Fibroblast of skin of scalp (primary cell): ENCODE measurements at regions not wholly inside any gene's neighbourhood (a gene's known extent, or its start where the extent isn't known, plus 50 kb on each side); places are given as distances from the start of the nearest gene placed in this dataset.
A peak's percentile ranks its signal among the peaks of the same experiment; 100 is the strongest.

Source experiments
- DNase-seq: peaks from one replicate; pipeline ENCODE4 v3.0.0-alpha.2; 2013

DNA sequence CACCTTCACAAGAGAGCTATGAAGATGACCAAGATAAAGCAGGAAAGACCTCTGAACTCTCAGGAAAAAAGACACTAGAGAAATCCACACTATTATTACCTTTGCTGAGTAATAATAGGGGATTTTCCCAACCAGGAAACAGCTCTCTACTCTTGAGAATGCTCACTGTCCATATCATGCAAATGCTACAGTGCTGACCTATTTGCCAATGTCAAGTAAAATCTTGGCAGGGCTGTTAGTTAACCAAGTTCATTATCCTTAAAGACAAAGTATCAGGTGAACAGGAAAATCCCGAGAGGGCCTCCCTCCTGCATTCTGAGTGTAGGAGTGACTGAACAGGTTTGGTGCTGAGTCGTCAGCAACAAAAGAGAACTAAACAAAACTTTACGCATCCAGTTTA, 306.6 kb downstream of the ACTL7B start:
- DNase-seq, result no peak

DNA sequence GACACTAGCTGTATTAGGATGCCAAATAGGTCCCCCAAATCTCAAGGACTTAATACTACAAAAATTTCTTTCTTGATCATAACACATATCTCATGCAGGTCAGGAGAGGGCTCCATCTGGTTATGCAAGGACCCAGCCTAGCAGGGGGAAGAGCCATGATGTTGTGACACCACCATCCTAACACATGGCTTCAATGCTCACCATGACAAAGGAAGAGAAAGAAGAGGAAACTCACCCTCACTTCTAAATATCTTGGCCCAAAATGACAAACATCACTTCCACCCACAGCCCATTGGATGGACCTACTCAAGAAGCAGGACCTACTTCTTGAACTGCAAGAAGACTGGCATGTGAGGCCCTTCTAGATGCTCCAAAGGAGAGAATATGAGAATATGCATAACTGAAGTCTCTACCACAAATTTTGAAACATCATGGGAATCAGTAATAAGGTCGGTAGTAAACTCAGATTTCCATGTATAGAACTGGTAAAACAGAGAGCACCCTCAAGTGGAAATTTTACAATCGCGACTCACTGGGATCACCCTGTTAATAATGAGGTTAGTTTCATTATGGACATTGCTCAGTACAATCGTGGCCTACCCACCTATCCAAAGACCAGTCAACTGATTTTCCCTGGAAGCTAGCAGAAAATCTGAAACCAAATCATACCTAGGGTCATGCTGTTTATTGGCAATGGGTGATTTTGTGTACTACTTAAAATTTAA, 308.2 kb downstream of the ACTL7B start:
- DNase-seq, result no peak

DNA sequence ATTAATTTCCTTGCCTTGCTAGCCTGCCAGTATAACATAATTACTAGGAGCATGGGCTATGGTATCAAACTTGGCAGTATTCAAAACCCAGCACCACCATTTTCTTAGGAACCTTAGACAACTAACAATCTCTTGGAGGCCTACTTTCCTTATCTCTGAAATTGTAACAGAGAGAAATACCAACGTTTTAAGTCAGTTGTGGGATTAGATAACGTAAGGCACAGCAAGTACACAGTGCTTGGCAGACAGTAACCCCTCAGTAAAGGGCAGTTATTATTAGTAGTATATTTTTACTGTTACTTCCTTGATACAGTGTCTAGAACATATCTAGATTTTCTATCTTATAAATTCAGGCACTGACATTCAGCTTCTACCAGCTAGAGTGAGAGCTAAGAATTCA, 309.6 kb downstream of the ACTL7B start:
- DNase-seq, result no peak

DNA sequence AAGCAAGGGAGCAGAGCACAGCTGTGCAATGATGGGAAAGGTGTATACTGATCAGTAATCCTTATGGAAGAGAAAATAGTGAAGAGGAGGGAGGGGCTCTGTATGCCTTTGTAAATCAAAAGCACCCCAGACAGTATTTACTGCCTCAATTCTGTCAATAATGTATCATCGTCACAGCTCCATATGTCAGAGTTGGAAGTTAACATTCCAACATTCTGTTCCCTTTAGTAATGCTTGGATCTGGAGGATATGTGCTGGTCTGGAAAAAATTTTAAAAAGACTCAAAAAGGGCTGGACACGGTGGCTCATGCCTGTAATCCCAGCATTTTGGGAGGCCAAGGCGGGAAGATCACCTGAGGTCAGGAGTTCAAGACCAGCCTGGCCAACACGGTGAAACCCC, 310.4 kb downstream of the ACTL7B start:
- no peak for DNase-seq

DNA sequence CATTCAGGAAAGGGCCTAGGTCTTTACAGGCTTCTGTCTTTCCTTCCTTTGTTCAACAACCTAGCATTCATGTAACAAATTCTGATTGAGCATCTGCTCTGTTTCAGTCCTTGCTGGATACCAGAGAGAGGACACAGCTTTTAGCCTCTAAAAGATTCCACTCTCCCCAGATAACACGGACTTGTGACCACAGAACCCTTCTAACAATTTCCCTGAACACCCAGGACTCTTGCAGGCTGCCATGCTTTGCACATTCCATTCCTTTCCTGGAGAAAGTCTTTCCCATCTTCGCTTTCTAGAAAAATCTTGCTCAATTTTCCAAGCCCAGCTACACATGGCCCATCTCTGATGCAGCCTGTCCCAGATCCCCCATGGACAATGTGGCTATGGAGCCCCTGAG, 310.9 kb downstream of the ACTL7B start:
- DNase-seq, result peak; percentile 34

DNA sequence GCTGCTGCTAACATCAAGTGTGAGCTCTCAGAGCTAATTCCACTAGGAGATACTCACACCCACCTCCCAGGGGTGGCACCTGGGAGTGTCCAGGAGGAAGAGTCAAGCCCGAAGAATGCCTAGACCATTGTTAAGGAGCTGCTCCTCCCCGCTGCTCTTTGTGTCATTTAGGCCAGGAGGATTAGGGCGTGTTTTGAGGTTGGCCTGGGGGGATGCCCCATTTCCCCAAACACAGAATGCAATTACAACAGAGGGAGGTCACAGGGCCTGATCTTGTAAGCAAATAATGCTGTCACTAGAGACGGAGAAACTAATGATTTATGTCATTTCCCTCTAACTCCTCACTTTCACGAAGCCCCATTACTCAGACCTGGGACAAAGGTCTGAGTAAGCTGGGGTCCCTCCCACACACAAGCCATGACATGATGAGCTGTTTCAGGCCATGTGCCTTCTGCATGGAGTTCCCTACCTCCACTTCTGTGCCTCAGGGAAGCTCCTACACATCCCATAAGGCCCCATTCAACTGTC, 312.5 kb downstream of the ACTL7B start:
- DNase-seq, result no peak

DNA sequence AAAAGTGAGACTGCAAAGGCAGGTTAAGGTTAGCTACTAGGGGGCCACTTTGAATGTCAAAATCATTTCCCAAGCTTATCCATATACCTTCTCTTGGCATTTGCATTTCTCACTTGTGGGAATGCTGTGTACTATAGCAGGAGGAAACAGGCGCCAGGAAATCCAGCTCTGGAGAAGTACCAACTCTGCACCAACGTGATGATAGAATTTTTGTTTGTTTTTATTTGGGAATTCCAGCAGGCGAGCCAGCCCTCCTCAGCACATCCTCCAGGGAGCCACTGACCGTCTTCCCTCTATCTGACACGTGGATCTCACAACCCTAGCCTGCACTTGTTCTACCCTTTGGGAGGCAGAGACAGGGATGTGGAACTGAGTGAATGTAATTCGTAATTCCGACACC, 318.0 kb downstream of the ACTL7B start:
- DNase-seq, result peak; percentile 40

DNA sequence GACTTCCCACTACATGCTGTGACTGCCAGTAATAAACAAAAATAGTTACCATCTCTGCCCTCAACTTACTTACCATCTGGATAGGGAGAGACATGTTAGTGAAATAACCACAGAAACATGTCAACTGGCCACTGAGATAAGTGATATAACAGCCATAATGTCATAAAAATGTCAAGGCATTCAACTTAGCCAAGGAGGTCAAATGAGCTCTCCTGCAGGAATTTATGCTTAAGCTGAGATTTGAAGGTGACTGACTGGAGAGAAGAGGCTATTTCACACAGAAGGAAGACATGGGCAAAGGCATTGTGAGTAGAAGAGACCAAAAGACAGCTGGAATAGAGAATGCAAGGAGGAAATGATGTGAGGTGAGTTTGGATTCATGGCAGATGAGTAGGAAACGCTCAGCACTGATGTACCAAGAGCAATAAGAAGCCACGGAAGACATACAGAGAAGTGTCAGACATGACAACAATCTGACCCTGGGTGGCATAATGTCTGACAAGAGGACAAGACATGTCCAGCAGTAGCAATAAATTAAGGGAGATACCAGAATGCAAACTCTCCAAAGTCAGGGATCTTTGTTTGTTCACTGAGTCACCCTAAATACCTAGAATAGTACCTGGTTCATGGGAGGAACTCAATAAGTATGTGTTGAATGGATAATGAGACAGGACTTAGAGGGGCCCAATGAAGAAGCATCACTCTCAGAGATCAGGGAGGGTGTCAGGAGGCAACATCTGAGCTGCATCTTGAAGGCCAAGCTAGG, 318.8 kb downstream of the ACTL7B start:
- DNase-seq, result no peak

DNA sequence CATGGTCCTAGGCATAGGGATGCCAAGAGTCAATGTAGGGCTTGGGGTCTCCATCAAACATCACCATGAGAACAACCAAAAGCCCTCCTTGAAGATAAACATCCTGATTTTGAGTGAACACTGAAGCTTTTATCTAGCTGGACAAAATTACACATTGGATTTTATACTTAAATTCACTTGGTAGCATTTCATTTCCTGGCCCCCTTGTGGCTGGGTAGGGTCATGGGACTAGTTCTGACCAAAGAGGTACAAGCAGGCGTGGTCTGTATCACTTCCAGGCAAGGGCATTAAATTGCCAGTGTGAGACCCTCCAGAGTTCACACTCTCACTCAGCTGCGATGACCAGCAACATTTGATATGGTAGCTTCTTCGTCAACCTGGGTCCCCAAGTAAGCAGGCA, 320.3 kb downstream of the ACTL7B start:
- peak; percentile 34 for DNase-seq

DNA sequence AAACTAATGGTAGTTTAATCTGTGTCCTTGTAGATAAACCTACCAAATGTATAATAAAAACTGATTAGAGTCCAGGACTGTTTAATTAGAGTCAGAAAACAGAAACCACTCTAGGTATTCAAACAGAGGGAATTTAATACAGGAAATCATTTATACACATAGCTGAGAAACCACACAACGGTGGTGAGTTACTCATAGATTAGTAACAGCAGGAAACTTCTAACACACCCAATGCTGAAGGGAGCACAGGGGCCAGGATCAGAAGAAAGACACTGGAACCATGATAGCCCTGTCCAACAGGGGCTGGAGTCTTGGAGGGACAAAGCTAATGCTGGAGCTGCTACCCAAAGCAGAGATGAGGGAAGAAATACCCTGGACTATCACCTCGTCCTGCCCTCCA, 321.0 kb downstream of the ACTL7B start:
- DNase-seq, result peak; percentile 79

DNA sequence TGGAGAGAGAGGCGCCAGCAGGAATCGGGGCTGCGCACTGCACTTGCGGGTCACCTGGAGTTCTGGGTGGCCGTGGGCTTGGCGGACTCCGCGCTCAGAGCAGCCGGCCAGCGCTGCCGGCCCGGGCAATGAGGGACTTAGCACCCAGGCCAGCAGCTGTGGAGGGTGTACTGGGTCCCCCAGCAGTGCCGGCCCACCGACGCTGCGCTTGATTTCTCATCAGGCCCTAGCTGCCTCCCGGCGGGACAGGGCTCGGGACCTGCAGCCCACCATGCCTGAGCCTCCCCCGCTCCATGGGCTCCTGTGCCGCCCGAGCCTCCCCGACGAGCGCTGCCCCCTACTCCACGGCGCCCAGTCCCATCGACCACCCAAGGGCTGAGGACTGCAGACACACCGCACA, 325.6 kb downstream of the ACTL7B start:
- DNase-seq, result no peak

DNA sequence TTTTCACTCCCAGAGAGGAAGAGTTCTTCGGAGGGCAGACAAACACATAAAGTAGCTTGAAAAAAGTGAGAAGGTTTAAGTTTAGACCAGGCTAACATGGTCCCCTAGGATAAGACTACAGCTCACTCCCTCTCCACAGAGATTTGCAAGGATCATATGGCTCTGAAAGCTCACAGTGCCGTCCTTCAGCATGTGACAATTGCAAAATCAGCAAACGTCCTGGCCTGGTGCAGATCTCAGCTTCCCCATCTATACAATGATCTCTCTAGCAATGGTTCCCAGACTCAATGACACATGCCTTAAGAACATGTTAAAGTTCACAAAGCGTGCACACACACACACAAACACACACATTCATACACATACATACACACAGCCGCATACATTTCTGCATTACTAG, 327.6 kb downstream of the ACTL7B start:
- no peak for DNase-seq

DNA sequence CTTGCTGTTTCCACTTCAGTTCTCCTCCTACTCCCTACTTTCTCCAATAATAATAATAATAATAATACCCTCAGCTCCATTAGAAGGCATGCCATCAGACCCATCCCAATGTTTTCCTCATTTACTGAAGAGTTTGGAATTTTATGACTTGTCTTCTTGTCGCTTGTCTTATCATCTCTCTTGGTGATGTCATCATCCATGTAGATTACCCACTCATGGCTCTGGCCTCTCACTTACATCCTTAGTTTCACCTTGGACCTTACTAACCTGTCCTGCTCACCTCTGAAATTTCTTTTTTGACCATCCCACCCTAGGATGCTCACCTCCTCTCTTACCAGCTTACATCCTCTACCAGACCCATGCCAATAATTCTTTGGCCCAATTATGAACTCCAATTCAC, 329.3 kb downstream of the ACTL7B start:
- DNase-seq, result no peak

DNA sequence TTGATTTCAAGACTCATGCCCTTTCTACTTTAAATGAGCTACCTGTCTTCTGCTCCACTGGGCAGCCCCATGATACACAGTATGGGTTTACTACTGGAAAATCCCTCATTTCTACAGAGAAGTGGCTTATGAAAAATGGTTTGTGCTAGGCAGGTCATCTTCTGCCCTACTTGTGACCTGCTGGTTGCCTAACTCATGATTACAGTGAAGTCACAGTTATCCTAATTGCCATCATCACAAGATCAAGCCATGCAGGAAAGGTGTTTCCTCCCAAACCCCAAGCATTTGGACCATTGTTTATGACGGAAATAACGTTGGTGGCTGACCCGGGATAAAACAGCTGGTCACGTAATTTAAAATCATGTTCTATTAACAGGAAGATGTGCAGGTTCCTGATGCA, 330.6 kb downstream of the ACTL7B start:
- no peak for DNase-seq

DNA sequence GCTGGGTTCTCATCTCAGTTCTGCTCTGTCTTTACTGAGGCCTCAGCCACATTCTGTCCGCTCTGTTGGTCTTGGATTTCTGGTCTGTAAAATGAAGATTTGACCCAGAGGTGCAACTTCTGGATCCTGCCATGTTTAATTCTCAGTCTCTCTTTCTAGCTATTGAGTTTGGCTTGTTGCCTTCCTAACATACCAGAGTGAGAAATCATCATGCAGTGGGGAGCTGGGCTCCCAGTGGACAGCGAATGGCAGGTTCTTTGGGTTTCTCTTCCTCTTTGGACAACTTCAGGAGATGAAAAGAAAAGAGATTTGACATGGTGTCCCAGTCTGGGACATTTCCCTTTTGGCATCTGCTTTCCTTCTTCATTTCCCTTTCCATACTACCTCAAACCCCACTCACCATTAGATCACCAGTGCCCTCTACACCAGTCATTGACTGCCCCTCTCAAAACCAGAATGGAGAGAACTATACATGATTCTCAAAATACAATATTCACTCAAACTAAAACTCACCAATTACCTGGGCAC, 334.7 kb downstream of the ACTL7B start:
- DNase-seq, result peak; percentile 79

DNA sequence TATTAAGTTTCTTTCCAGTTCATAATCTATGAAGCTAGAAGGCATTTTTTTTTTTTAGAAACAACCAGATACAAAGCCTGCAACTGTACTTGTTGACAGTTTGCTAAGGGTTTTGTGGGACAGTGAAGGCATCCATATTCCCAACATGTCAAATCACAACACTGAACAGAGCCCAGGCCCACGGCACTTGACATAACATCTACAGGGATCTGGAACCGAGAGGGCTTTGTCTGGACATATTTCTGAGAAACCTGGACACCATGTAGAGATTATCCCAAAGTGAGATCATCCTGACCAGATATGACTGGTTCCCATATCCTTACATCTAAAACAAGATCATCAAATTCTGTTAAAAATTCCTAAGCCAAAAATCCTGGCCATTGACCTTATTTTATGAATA, 336.3 kb downstream of the ACTL7B start:
- no peak for DNase-seq

DNA sequence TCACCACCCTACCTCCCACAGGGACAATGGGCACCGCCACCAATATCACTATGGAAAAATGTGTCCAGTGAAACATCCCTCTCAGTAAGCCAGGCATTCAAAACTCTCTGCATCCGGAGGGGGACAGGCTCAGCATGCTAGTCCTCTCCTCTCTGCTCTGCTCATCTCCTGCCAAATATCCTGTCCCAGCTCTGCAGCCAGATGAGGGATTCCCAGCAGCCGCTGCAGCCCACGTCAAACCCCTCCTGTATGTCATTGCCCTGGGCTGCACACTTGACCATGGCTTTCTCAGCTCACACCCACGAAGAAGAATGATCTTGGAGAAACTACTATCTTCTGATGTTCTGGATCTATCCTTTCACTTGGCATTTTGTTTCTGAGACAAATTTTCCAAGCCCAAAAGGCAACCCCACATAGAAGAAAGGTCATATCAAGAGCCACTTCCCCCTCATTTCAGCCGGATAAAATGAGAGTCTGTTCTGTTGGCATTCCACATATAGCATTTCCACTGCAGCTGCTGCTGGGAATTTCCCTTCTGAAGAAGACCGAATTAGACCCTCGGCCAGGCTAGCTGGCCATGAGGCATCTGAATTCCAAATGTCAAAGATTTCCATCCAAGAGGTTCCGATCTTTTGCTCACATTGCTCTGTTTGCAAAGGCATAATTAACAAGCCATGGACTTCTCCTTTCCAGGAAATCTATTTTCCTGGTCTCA, 338.0 kb downstream of the ACTL7B start:
- no peak for DNase-seq

DNA sequence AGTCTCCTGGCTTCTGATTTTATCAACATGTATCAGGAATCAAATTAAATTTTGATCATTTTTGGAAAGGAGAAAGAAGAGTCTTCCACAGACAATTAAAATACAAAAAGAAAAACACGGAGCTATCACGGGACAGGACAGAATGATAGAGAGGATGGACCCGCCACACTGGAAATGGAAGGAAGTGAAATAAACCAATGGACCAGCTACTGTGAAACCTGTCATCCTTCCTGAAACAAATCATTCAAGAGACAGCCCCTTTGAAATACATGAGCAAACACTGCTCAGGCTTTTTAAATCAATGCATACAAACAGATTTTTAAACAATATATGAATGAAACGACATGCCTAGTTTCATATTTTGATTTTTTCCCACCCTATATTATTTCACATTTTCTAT, 339.4 kb downstream of the ACTL7B start:
- no peak for DNase-seq

DNA sequence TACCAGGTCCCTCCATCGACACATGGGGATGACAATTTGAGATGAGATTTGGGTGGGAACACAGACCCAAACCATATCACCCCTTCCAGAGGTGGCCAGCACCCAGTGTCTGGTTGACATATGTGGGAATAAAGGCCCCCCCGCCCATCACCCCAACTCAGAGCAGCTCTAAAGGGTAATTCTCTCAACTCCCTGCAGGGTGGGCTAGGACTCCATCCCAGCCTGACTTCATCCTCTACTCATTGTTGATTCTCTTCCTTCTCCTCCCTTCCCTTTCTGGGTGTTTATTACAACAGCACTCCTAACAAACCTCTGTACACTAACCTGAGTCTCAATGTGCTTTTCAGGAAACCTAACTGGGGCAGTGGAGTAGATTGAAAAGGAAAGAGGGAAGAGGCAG, 339.9 kb downstream of the ACTL7B start:
- DNase-seq, result no peak

DNA sequence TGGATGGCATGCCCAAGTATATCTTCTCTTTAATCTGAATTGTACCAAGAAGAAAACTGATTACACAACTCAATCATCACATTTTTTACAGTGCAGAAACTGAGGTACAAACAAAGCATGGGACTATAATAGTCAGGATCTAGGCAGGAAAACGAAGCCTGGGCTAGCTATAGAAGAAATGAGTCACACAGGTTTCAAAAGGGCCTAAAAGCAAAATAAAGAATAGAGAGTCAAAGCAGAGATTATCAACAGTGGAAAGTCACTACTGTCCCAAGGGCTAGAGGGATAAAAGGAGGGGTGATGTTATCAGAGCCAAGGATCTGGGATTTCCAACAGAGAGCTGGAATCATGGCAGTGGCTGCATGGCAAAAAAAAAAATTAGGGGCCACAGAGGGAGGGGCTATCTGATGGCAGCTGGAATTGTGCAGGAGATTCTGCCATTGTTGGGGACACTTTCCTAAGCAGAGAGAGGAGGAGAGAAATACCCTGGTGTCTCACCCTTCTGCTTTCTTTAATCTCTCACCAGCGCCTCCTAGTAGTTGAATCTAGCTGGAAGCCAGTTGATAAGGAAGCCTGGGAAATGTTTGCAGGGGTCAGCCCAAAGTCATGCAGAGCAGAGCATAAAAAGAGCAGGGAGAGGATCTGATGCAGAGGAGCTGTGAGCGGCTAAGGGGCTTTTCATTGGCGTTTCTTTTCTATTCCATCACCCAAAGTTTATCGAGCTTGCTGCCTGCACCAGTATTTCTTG, 343.2 kb downstream of the ACTL7B start:
- no peak for DNase-seq

DNA sequence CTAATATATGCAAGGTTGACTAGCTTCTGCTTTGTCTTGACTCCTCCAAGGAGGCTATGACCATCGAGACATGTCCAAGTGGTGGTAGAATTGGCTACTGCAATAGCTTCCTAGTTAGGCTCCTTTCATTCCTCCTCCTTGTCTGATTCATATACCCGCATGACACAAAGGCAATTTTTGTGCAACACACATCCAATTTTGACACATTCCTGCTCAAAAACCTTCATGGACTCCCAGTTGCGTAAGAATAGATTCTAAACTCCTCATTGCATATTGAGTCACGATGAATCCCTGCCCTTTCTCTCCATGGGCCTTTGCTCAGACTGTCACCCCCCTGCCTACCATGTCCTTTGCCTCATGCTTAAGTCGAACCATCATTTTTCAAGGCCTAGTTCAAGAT, 344.5 kb downstream of the ACTL7B start:
- peak; percentile 64 for DNase-seq

DNA sequence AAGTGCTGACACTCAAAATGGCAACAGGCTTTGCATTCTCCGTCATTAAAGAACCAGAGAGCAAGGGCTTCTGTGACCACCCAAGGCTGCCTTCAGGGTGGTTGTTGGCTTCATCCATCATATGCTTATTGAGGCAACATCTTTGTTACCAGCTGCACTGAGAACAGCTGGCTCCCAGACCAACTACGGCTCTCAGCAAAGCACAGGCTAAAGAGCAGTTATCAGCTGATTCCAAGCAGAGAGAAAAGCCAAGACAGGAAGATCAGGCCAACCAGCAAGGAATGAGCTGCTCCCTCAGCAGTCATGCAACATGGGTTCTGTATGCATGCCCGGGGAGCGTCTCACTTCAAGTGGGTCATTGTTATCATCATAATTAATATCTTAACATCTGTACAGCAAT, 358.9 kb downstream of the ACTL7B start:
- DNase-seq, result no peak

DNA sequence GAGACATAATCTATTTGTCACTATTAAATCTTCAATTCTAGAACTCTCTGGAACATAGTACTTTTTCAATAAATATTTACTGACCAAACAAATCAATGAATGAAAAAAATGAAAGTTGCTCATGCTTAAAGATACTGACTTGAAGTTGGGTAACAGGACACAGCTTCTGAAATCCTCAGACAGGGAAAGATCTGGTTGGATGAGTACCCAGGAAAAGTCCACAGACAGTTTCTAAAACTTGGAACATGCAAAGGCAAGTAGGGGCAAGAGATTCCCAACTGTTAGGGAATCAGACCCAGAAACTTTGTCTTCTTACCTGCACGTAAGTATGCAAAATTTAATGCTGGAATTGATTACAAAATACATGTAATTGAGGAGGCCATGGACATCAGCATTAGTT, 366.2 kb downstream of the ACTL7B start:
- DNase-seq, result no peak
